IMR-90 (cell line): ENCODE measurements at regions not wholly inside any gene's neighbourhood (a gene's known extent, or its start where the extent isn't known, plus 50 kb on each side); places are given as distances from the start of the nearest gene placed in this dataset.
"Not testable (repeated sequence)": the region's sequence is repeated elsewhere in the genome, so short reads cannot be mapped to it uniquely, and the experiment has no call there.

Experiments used
- ATAC-seq: fragments of 200-7000 bp; cut with Tn5 transposase; 2 replicates; pipeline ENCODE4 v1.9.1; 2020; ENCODE audit warnings: low read depth, mild to moderate bottlenecking, moderate library complexity
- BruUV-seq: library from RNA; stranded (reverse); fragments of 400-500 nt; replicated peaks from 2 replicates; lab custom pipeline; 2021; lab: Mats Ljungman, UMichigan
- CTCF ChIA-PET: fragments of 300-600 bp; formaldehyde crosslinking; extraction: SDS; loops from one replicate; lab custom pipeline; 2021; ENCODE audit warnings: antibody characterized with exemption; lab: Yijun Ruan, JAX
- POLR2A ChIA-PET: fragments of 300-600 bp; sonication (Branson Sonifier 250); formaldehyde crosslinking; loops from one replicate; lab custom pipeline; 2022; ENCODE audit warnings: antibody characterized with exemption; ENCODE audit not compliant: unreplicated experiment; lab: Charles Lee
- DNase-seq: peaks from one replicate; pipeline ENCODE4 v3.0.0; 2013
- H2AFZ ChIP-seq: replicated peaks from 2 replicates; pipeline ENCODE3; 2013; ENCODE audit warnings: low read length, mild to moderate bottlenecking; ENCODE audit not compliant: poor library complexity
- H2AK5ac ChIP-seq: 2 replicates; pipeline ENCODE4 v1.6.1; 2013; ENCODE audit warnings: low read depth, low read length, inconsistent platforms
- H2AK9ac ChIP-seq: replicated peaks from 2 replicates; pipeline ENCODE3; 2013; ENCODE audit warnings: mild to moderate bottlenecking, low read depth, low read length, moderate library complexity; ENCODE audit not compliant: poor library complexity
- H2BK120ac ChIP-seq: 2 replicates; pipeline ENCODE4 v1.6.1; 2013; ENCODE audit warnings: low read depth, low read length, inconsistent platforms
- H2BK15ac ChIP-seq: 3 replicates; pipeline ENCODE4 v1.6.1; 2013; ENCODE audit warnings: low read depth, low read length, inconsistent platforms
- H2BK20ac ChIP-seq: 2 replicates; pipeline ENCODE4 v1.6.1; 2013; ENCODE audit warnings: low read depth, mild to moderate bottlenecking, inconsistent platforms, low read length, moderate library complexity
- H2BK5ac ChIP-seq: 2 replicates; pipeline ENCODE4 v1.6.1; 2013; ENCODE audit warnings: mild to moderate bottlenecking, low read depth, low read length, inconsistent platforms; ENCODE audit not compliant: poor library complexity, severe bottlenecking
- H3K14ac ChIP-seq: replicated peaks from 2 replicates; pipeline ENCODE4 v1.6.1; 2013; ENCODE audit warnings: low read depth, low read length, inconsistent platforms
- H3K18ac ChIP-seq: 2 replicates; pipeline ENCODE4 v1.6.1; 2013; ENCODE audit warnings: low read depth, low read length, control low read depth
- H3K23ac ChIP-seq: 2 replicates; pipeline ENCODE4 v1.6.1; 2013; ENCODE audit warnings: low read depth, low read length, inconsistent platforms
- H3K27ac ChIP-seq: 2 replicates; pipeline ENCODE4 v1.5.1; 2013; ENCODE audit warnings: mild to moderate bottlenecking, control low read depth, low read length; ENCODE audit not compliant: insufficient read depth
- H3K27me3 ChIP-seq: 2 replicates; pipeline ENCODE4 v1.6.1; 2013; ENCODE audit warnings: low read length; ENCODE audit not compliant: control insufficient read depth, insufficient read depth
- H3K36me3 ChIP-seq: 2 replicates; pipeline ENCODE4 v1.6.1; 2013; ENCODE audit warnings: low read length, mixed read lengths; ENCODE audit not compliant: control insufficient read depth, insufficient read depth
- H3K4ac ChIP-seq: 2 replicates; pipeline ENCODE4 v1.6.1; 2013; ENCODE audit warnings: low read depth, low read length, inconsistent platforms
- H3K4me1 ChIP-seq: 2 replicates; pipeline ENCODE4 v1.6.1; 2013; ENCODE audit warnings: low read length, mixed read lengths; ENCODE audit not compliant: control insufficient read depth, insufficient read depth
- H3K4me2 ChIP-seq: 2 replicates; pipeline ENCODE4 v1.6.1; 2013; ENCODE audit warnings: low read depth, mild to moderate bottlenecking, control low read depth, low read length, moderate library complexity
- H3K4me3 ChIP-seq: 2 replicates; pipeline ENCODE4 v1.5.1; 2013; ENCODE audit warnings: low read depth, mild to moderate bottlenecking, control low read depth, low read length, moderate library complexity; ENCODE audit not compliant: insufficient read depth
- H3K56ac ChIP-seq: 2 replicates; pipeline ENCODE4 v1.6.1; 2013; ENCODE audit warnings: low read length, inconsistent platforms; ENCODE audit not compliant: insufficient read depth; ENCODE audit errors: extremely low read depth
- H3K79me1 ChIP-seq, 2 experiments: 2 replicates each; pipeline ENCODE4 v1.6.1; 2013; ENCODE audit warnings: low read length in 2 of 2, inconsistent platforms in 1 of 2, low read depth in 1 of 2
- H3K9ac ChIP-seq: 2 replicates; pipeline ENCODE4 v1.6.1; 2013; ENCODE audit warnings: low read depth, low read length, control low read depth
- H3K9me1 ChIP-seq: 2 replicates; pipeline ENCODE4 v1.6.1; 2013; ENCODE audit warnings: low read length, inconsistent platforms; ENCODE audit not compliant: insufficient read depth
- H3K9me3 ChIP-seq: 2 replicates; pipeline ENCODE4 v1.6.1; 2013; ENCODE audit warnings: low read length; ENCODE audit not compliant: control insufficient read depth, insufficient read depth
- H4K20me1 ChIP-seq: 2 replicates; pipeline ENCODE4 v1.6.1; 2013; ENCODE audit warnings: low read length, inconsistent platforms; ENCODE audit not compliant: insufficient read depth
- H4K5ac ChIP-seq: 2 replicates; pipeline ENCODE4 v1.6.1; 2013; ENCODE audit warnings: mild to moderate bottlenecking, low read depth, low read length, control low read depth
- H4K8ac ChIP-seq, 2 experiments: 2 replicates each; pipeline ENCODE4 v1.6.1; 2013; ENCODE audit warnings: low read depth in 2 of 2, low read length in 2 of 2, control low read depth in 1 of 2, inconsistent platforms in 1 of 2
- H4K91ac ChIP-seq: 2 replicates; pipeline ENCODE4 v1.6.1; 2013; ENCODE audit warnings: low read depth, low read length, inconsistent platforms; ENCODE audit not compliant: insufficient read depth
- CEBPB ChIP-seq: IDR thresholded peaks from 2 replicates; pipeline ENCODE4 v1.6.1; 2012; ENCODE audit warnings: low read depth, low read length, improper control_type of control experiment
- WGBS, 2 experiments: methylation state at CpG; one replicate each; pipeline versions ENCODE4 v1.1.5 to v1.1.7; 2013; ENCODE audit warnings: missing lambda C conversion rate in 2 of 2; ENCODE audit not compliant: insufficient read length in 1 of 2; ENCODE audit errors: extremely low coverage in 2 of 2; 5-methylcytosine and 5-hydroxymethylcytosine counted together
- dilution Hi-C: fragments of 300-500 bp; cut with HindIII; formaldehyde crosslinking; loops from one replicate; pipeline ENCODE4 v1.14.3; 2018; ENCODE audit warnings: low sequenced_read_pairs; ENCODE audit not compliant: unreplicated experiment
- in situ Hi-C: fragments of 300-500 bp; cut with MboI; formaldehyde crosslinking; loops from 3 replicates; pipeline ENCODE4 v1.14.3; 2019; ENCODE audit warnings: low sequenced_read_pairs, inconsistent platforms, mixed read lengths
- intact Hi-C: fragments of 100-400 bp; cut with micrococcal nuclease; formaldehyde crosslinking; loops from 2 replicates; pipeline ENCODE4 v1.10.0; 2022
- TF ChIP-seq, protein P1 (sequence below): conservative IDR thresholded peaks from 2 replicates; pipeline ENCODE4 v1.5.1; 2012; ENCODE audit warnings: mild to moderate bottlenecking, low read depth, low read length, improper control_type of control experiment

DNA sequence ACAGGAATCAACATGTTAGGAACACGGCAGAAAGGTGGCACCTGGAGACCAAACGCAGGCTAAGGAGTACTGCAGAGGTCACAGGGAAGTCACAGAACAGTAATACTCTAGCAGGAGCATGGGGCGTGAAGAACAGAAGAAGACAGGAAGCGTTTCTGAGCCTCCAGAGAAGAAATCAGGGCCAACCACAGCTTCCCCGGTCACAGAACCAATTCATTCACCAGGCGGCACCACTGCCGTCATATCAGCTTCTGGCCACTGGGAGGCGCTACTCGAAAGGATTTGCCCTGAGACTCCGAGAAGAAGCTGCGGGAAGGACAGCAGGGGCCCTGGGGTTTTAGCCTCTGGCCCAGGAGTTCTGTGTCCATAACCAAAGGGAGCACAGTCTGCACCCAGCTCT, 78.0 kb upstream of the DRD5 start:
- Histone ChIP-seq H3K4ac (no peak overlapping the region), H3K4me1 (no peaks in the 10 kb centered on the region), H3K56ac (no peak overlapping the region), H4K20me1 (no peaks in the 10 kb centered on the region), H3K9ac (no peak overlapping the region), H3K27ac (no peak overlapping the region), H3K14ac (no peak overlapping the region), H3K18ac (no peak overlapping the region), H4K5ac (no peak overlapping the region), H3K4me2 (no peak overlapping the region), H3K79me1 (no peaks in the 10 kb centered on the region), H2BK20ac (no peak overlapping the region), H3K9me1 (no peaks in the 10 kb centered on the region), H2AFZ (no peak overlapping the region), H3K23ac (no peak overlapping the region), H3K9me3 (peaks cover 13% of the 10 kb centered on the region; the same call in 1 of the 2 replicates), H2AK9ac (no peak overlapping the region), H4K91ac (no peak overlapping the region), H4K8ac (no peak overlapping the region), H2BK120ac (no peak overlapping the region), H3K4me3 (no peak overlapping the region), H2AK5ac (no peak overlapping the region), H2BK15ac (no peak overlapping the region), H3K27me3 (no peaks in the 10 kb centered on the region), H3K36me3 (no peaks in the 10 kb centered on the region), H2BK5ac (no peak overlapping the region)
- ChIA-PET CTCF (no interaction called here), POLR2A (no interaction called here)
- no peak for DNase-seq
- TF ChIP-seq CEBPB = no peak
- TF ChIP-seq, protein P1, sequence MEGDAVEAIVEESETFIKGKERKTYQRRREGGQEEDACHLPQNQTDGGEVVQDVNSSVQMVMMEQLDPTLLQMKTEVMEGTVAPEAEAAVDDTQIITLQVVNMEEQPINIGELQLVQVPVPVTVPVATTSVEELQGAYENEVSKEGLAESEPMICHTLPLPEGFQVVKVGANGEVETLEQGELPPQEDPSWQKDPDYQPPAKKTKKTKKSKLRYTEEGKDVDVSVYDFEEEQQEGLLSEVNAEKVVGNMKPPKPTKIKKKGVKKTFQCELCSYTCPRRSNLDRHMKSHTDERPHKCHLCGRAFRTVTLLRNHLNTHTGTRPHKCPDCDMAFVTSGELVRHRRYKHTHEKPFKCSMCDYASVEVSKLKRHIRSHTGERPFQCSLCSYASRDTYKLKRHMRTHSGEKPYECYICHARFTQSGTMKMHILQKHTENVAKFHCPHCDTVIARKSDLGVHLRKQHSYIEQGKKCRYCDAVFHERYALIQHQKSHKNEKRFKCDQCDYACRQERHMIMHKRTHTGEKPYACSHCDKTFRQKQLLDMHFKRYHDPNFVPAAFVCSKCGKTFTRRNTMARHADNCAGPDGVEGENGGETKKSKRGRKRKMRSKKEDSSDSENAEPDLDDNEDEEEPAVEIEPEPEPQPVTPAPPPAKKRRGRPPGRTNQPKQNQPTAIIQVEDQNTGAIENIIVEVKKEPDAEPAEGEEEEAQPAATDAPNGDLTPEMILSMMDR = peak; percentile 16; the same call in 1 of the 2 replicates
- no peak for ATAC-seq
- dilution Hi-C loops = no loop called here
- no TSS peak for BruUV-seq
- WGBS, 2 experiments = 34% methylated on average over 4 of the region's 11 CpGs; no CpG with 5 or more reads in 1 of the 2 experiments
- intact Hi-C loops = loop anchor here (10.0 kb wide), 1 partner anchor 311 kb away; no protein-coding TSS in a partner anchor
- in situ Hi-C loops = no loop called here

DNA sequence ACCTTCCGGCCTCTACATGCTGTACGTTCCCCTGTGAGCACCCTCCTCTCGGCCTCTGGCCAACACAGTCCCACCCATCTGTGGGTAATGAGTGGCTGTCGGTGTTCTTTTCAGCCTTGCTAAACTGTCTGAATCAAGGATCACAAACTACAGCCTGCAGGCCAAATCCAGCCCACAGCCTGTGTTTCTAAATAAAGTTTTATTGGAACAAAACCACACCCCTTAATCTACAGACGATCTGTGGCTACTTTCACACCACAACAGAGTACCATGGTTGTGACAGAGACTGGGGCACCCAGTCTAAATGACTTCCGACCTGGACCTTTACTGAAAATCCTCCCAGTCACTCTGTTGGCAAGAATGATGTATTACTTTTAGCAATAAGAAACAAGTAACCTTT, 77.3 kb upstream of the DRD5 start:
- intact Hi-C loops = loop anchor here (10.0 kb wide), 1 partner anchor 311 kb away; no protein-coding TSS in a partner anchor
- POLR2A ChIA-PET, H2BK20ac ChIP-seq: not testable (repeated sequence)

More for the DNA sequence above, 77.3 kb upstream of the DRD5 start:
- H3K4ac ChIP-seq, H3K36me3 ChIP-seq, H2AK9ac ChIP-seq, H2BK5ac ChIP-seq, H3K27me3 ChIP-seq, H3K4me2 ChIP-seq, H3K9me1 ChIP-seq, H3K27ac ChIP-seq, H3K4me3 ChIP-seq, in situ Hi-C loops, H2AFZ ChIP-seq, H2BK15ac ChIP-seq, dilution Hi-C loops, H2BK120ac ChIP-seq, H3K14ac ChIP-seq, H3K79me1 ChIP-seq, BruUV-seq, H3K4me1 ChIP-seq, H2AK5ac ChIP-seq, H4K8ac ChIP-seq, DNase-seq, H3K18ac ChIP-seq, H3K23ac ChIP-seq, H4K91ac ChIP-seq, ATAC-seq, H4K20me1 ChIP-seq, H3K56ac ChIP-seq, H4K5ac ChIP-seq, H3K9ac ChIP-seq, CTCF ChIA-PET: not testable (repeated sequence)
- no CpG with 5 or more reads among the region's 6 CpGs for WGBS, 2 experiments
- H3K9me3 ChIP-seq = peaks cover 11% of the 10 kb centered on the region; the same call in 1 of the 2 replicates
